HUES64 (cell line): ENCODE measurements at regions not wholly inside any gene's neighbourhood (a gene's known extent, or its start where the extent isn't known, plus 50 kb on each side); places are given as distances from the start of the nearest gene placed in this dataset.

ENCODE experiments used
- H3K27ac ChIP-seq: 2 replicates; pipeline ENCODE4 v1.7.0; 2013; ENCODE audit warnings: low read depth, low read length, inconsistent platforms
- H3K27me3 ChIP-seq: 2 replicates; pipeline ENCODE4 v1.6.1; 2013; ENCODE audit warnings: mild to moderate bottlenecking, low read length; ENCODE audit not compliant: insufficient read depth
- H3K36me3 ChIP-seq: 2 replicates; pipeline ENCODE4 v1.6.1; 2013; ENCODE audit warnings: mild to moderate bottlenecking, low read length; ENCODE audit not compliant: insufficient read depth
- H3K4me1 ChIP-seq: 2 replicates; pipeline ENCODE4 v1.6.1; 2013; ENCODE audit warnings: mild to moderate bottlenecking, low read length, moderate library complexity; ENCODE audit not compliant: insufficient read depth
- H3K4me3 ChIP-seq: 2 replicates; pipeline ENCODE4 v1.5.1; 2013; ENCODE audit warnings: mild to moderate bottlenecking, low read length, moderate library complexity
- H3K9ac ChIP-seq: 2 replicates; pipeline ENCODE4 v1.6.1; 2013; ENCODE audit warnings: mild to moderate bottlenecking, low read depth, low read length
- H3K9me3 ChIP-seq: 2 replicates; pipeline ENCODE4 v1.6.1; 2013; ENCODE audit warnings: low read depth, low read length; ENCODE audit not compliant: insufficient read depth
- WGBS: fragments of 150-250, 120-280 bp; methylation state at CpG from one replicate; pipeline ENCODE4 v1.1.7; 2013; ENCODE audit warnings: missing lambda C conversion rate; 5-methylcytosine and 5-hydroxymethylcytosine counted together

GRCh38 chr1:5493275-5493674 is 498.9 kb downstream of the NPHP4 start:
- Histone ChIP-seq H3K27ac (no peak overlapping the region), H3K4me3 (no peak overlapping the region), H3K36me3 (no peaks in the 10 kb centered on the region), H3K9me3 (no peaks in the 10 kb centered on the region), H3K4me1 (no peaks in the 10 kb centered on the region), H3K27me3 (no peaks in the 10 kb centered on the region), H3K9ac (no peak overlapping the region)
- WGBS, result 94% methylated on average over 4 of the region's 4 CpGs

- H3K36me3 ChIP-seq, result no peaks in the 10 kb centered on the region
- 88% methylated on average over 4 of the region's 4 CpGs for WGBS
Observed at GRCh38 chr1:5492846-5493245, 499.4 kb downstream of the NPHP4 start.

DNA sequence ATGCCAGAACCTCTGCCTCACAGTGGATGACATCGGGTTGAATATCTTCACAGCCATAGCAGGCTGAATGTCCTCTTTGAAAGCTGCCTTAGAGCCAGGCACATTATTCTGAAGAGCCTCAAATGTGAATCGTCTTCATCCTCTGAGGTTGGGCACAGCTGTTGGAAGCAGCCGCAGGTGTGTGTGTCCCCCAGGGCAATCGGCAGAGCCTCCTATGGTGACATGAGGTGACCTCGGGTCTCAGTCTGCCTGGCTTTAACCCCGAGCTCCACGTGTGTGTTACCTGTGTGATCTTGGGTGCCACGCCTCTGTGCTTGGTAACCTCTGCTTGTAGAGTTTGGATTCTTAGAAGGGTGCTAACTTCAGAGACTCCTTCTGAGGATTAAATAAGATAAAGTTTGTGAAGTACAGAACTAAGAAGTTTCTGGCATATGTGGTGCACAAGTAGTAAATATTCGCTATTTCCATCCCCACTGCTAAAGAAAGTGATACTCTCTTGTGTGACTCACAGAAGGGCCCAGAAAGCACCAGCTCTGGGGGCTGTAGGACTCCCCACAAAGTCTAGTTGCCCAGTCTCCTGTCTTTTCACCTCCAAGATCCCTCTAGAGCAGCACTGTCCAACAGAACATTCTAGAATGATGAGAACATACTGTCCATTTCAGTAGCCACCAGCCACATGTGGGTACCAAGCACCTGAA is 500.9 kb downstream of the NPHP4 start:
- H3K36me3 ChIP-seq, result no peaks in the 10 kb centered on the region
- no peaks in the 10 kb centered on the region for H3K4me1 ChIP-seq
- no peaks in the 10 kb centered on the region for H3K9me3 ChIP-seq
- H3K27me3 ChIP-seq, result no peaks in the 10 kb centered on the region
- no peak overlapping the region for H3K27ac ChIP-seq
- 86% methylated on average over 9 of the region's 9 CpGs for WGBS
- H3K9ac ChIP-seq, result no peak overlapping the region
- no peak overlapping the region for H3K4me3 ChIP-seq

More at GRCh38 chr1:5492846-5493245, 499.4 kb downstream of the NPHP4 start:
- Histone ChIP-seq H3K9me3 (no peaks in the 10 kb centered on the region), H3K9ac (no peak overlapping the region), H3K4me3 (no peak overlapping the region), H3K27me3 (no peaks in the 10 kb centered on the region), H3K4me1 (no peaks in the 10 kb centered on the region), H3K27ac (no peak overlapping the region)

GRCh38 chr1:5490635-5491034 is 501.6 kb downstream of the NPHP4 start:
- Histone ChIP-seq H3K4me3 (no peak overlapping the region), H3K9me3 (no peaks in the 10 kb centered on the region), H3K36me3 (no peaks in the 10 kb centered on the region), H3K9ac (no peak overlapping the region), H3K4me1 (no peaks in the 10 kb centered on the region), H3K27ac (no peak overlapping the region), H3K27me3 (no peaks in the 10 kb centered on the region)
- WGBS, result 92% methylated on average over 12 of the region's 12 CpGs

DNA sequence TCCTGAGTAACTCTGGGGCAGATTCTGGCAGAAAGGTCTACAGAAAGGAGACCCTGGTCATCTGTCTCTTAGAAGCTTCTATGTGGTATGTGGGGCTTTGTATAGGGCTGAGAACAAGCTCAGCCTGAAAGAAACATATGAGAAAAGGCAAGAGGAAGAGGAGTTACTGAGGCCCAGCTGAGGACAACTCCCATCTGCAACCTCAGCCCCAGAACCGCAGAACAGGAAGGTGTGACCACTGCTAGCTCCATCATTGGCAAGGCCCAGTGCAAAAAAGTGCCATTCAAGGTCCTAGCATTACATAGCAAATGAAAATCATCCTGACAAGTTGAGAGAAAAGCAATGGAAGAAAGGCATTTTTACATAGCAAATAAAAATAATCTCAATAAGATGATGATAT is 503.8 kb downstream of the NPHP4 start:
- H3K27me3 ChIP-seq, result no peaks in the 10 kb centered on the region
- 82% methylated on average over 1 of the region's 1 CpG for whole genome bisulfite sequencing

GRCh38 chr1:5485968-5486696 is 506.1 kb downstream of the NPHP4 start:
- Histone ChIP-seq H3K36me3 (no peaks in the 10 kb centered on the region), H3K27ac (no peak overlapping the region), H3K9ac (no peak overlapping the region), H3K4me1 (no peaks in the 10 kb centered on the region), H3K27me3 (0 out of 2 replicates have a peak, but pooled peaks cover 5% of the 10 kb centered on the region), H3K9me3 (no peaks in the 10 kb centered on the region), H3K4me3 (no peak overlapping the region)
- WGBS, result 87% methylated on average over 7 of the region's 7 CpGs

More for the DNA sequence above, 503.8 kb downstream of the NPHP4 start:
- H3K4me1 ChIP-seq, result no peaks in the 10 kb centered on the region
- H3K36me3 ChIP-seq, result no peaks in the 10 kb centered on the region
- no peak overlapping the region for H3K4me3 ChIP-seq
- no peak overlapping the region for H3K27ac ChIP-seq
- H3K9ac ChIP-seq, result no peak overlapping the region
- no peaks in the 10 kb centered on the region for H3K9me3 ChIP-seq

- Histone ChIP-seq H3K36me3 (no peaks in the 10 kb centered on the region), H3K27me3 (0 out of 2 replicates have a peak, but pooled peaks cover 5% of the 10 kb centered on the region), H3K9ac (no peak overlapping the region), H3K27ac (no peak overlapping the region), H3K4me3 (no peak overlapping the region), H3K9me3 (no peaks in the 10 kb centered on the region), H3K4me1 (no peaks in the 10 kb centered on the region)
- 95% methylated on average over 2 of the region's 2 CpGs for WGBS
Observed at GRCh38 chr1:5485436-5485835, 506.8 kb downstream of the NPHP4 start.

GRCh38 chr1:5484451-5485165 is 507.6 kb downstream of the NPHP4 start:
- no peaks in the 10 kb centered on the region for H3K9me3 ChIP-seq
- H3K36me3 ChIP-seq, result no peaks in the 10 kb centered on the region
- H3K4me1 ChIP-seq, result no peaks in the 10 kb centered on the region
- no peak overlapping the region for H3K27ac ChIP-seq
- 89% methylated on average over 15 of the region's 15 CpGs for WGBS
- H3K27me3 ChIP-seq, result 0 out of 2 replicates have a peak, but pooled peaks cover 5% of the 10 kb centered on the region
- no peak overlapping the region for H3K9ac ChIP-seq
- no peak overlapping the region for H3K4me3 ChIP-seq

- H3K9ac ChIP-seq, result no peak overlapping the region
- H3K27ac ChIP-seq, result no peak overlapping the region
- 0 out of 2 replicates have a peak, but pooled peaks cover 5% of the 10 kb centered on the region for H3K27me3 ChIP-seq
- 49% methylated on average over 10 of the region's 10 CpGs for WGBS
- no peaks in the 10 kb centered on the region for H3K9me3 ChIP-seq
- H3K4me3 ChIP-seq, result no peak overlapping the region
- no peaks in the 10 kb centered on the region for H3K36me3 ChIP-seq
- no peaks in the 10 kb centered on the region for H3K4me1 ChIP-seq
Observed at GRCh38 chr1:5481889-5482288, 510.3 kb downstream of the NPHP4 start.

GRCh38 chr1:5480906-5481305 is 511.3 kb downstream of the NPHP4 start:
- 96% methylated on average over 9 of the region's 10 CpGs for WGBS
- H3K9ac ChIP-seq, result no peak overlapping the region
- 0 out of 2 replicates have a peak, but pooled peaks cover 5% of the 10 kb centered on the region for H3K27me3 ChIP-seq
- H3K4me1 ChIP-seq, result peaks cover under 1% of the 10 kb centered on the region
- H3K4me3 ChIP-seq, result no peak overlapping the region
- H3K27ac ChIP-seq, result no peak overlapping the region
- H3K9me3 ChIP-seq, result no peaks in the 10 kb centered on the region
- no peaks in the 10 kb centered on the region for H3K36me3 ChIP-seq
